ENCODE measurements at regions not wholly inside any gene's neighbourhood (a gene's known extent, or its start where the extent isn't known, plus 50 kb on each side); places are given as distances from the start of the nearest gene placed in this dataset.

DNA sequence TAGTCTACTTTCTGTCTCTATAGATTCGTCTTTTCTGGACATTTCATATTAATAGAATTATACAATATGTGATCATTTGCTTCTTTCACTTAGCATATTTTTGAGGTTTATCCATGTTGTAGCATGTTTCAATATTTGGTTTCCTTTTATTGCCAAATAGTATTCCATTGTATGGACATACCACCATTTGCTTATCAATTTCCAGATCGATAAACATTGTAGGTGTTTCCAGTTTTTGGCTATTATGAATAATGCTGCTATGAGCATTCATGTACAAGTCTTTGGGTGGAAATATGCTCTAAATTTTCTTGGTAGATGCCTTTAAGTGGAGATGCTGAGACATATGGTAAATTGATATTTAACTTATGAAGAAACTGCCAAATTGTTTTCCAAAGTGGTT is 114.1 kb downstream of the RND3 start:
- intact Hi-C loops (cut with micrococcal nuclease), result no loop called here
- in situ Hi-C loops (cut with MboI), result no loop called here
- CTCF ChIA-PET (ENCODE audit: low intra/inter-chr PET ratio), result no interaction called here
- TF ChIP-seq FOS (IDR thresholded peaks at IDR 0.05; ENCODE audit: extremely low read depth, insufficient read length) (no peak), MAZ (CRISPR knock-in tag; conservative IDR thresholded peaks at IDR 0.05 in 1 of 2, IDR thresholded peaks at IDR 0.05 in 1 of 2) (no peak), SAP30 (IDR thresholded peaks at IDR 0.05; ENCODE audit: borderline replicate concordance, insufficient read depth, low read depth, low read length, poor library complexity, severe bottlenecking) (no peak), ADNP (tag; IDR thresholded peaks at IDR 0.05) (no peak), ZNF224 (CRISPR knock-in tag; IDR thresholded peaks at IDR 0.05) (no peak), GTF2E2 (tag; IDR thresholded peaks at IDR 0.05) (no peak), KLF6 (CRISPR knock-in tag; IDR thresholded peaks at IDR 0.05; ENCODE audit: borderline replicate concordance) (no peak), THRAP3 (IDR thresholded peaks at IDR 0.05; ENCODE audit: borderline replicate concordance) (no peak), ILF3 (IDR thresholded peaks at IDR 0.05; ENCODE audit: borderline replicate concordance) (no peak), TAL1 (IDR thresholded peaks at IDR 0.05) (no peak), ZNF134 (CRISPR knock-in tag; conservative IDR thresholded peaks at IDR 0.05) (no peak), ATF7 (IDR thresholded peaks at IDR 0.05) (no peak), NR4A1 (CRISPR knock-in tag; IDR thresholded peaks at IDR 0.05) (no peak), NR4A1 (tag; IDR thresholded peaks at IDR 0.05) (no peak)
- TF ChIP-seq, protein P1, sequence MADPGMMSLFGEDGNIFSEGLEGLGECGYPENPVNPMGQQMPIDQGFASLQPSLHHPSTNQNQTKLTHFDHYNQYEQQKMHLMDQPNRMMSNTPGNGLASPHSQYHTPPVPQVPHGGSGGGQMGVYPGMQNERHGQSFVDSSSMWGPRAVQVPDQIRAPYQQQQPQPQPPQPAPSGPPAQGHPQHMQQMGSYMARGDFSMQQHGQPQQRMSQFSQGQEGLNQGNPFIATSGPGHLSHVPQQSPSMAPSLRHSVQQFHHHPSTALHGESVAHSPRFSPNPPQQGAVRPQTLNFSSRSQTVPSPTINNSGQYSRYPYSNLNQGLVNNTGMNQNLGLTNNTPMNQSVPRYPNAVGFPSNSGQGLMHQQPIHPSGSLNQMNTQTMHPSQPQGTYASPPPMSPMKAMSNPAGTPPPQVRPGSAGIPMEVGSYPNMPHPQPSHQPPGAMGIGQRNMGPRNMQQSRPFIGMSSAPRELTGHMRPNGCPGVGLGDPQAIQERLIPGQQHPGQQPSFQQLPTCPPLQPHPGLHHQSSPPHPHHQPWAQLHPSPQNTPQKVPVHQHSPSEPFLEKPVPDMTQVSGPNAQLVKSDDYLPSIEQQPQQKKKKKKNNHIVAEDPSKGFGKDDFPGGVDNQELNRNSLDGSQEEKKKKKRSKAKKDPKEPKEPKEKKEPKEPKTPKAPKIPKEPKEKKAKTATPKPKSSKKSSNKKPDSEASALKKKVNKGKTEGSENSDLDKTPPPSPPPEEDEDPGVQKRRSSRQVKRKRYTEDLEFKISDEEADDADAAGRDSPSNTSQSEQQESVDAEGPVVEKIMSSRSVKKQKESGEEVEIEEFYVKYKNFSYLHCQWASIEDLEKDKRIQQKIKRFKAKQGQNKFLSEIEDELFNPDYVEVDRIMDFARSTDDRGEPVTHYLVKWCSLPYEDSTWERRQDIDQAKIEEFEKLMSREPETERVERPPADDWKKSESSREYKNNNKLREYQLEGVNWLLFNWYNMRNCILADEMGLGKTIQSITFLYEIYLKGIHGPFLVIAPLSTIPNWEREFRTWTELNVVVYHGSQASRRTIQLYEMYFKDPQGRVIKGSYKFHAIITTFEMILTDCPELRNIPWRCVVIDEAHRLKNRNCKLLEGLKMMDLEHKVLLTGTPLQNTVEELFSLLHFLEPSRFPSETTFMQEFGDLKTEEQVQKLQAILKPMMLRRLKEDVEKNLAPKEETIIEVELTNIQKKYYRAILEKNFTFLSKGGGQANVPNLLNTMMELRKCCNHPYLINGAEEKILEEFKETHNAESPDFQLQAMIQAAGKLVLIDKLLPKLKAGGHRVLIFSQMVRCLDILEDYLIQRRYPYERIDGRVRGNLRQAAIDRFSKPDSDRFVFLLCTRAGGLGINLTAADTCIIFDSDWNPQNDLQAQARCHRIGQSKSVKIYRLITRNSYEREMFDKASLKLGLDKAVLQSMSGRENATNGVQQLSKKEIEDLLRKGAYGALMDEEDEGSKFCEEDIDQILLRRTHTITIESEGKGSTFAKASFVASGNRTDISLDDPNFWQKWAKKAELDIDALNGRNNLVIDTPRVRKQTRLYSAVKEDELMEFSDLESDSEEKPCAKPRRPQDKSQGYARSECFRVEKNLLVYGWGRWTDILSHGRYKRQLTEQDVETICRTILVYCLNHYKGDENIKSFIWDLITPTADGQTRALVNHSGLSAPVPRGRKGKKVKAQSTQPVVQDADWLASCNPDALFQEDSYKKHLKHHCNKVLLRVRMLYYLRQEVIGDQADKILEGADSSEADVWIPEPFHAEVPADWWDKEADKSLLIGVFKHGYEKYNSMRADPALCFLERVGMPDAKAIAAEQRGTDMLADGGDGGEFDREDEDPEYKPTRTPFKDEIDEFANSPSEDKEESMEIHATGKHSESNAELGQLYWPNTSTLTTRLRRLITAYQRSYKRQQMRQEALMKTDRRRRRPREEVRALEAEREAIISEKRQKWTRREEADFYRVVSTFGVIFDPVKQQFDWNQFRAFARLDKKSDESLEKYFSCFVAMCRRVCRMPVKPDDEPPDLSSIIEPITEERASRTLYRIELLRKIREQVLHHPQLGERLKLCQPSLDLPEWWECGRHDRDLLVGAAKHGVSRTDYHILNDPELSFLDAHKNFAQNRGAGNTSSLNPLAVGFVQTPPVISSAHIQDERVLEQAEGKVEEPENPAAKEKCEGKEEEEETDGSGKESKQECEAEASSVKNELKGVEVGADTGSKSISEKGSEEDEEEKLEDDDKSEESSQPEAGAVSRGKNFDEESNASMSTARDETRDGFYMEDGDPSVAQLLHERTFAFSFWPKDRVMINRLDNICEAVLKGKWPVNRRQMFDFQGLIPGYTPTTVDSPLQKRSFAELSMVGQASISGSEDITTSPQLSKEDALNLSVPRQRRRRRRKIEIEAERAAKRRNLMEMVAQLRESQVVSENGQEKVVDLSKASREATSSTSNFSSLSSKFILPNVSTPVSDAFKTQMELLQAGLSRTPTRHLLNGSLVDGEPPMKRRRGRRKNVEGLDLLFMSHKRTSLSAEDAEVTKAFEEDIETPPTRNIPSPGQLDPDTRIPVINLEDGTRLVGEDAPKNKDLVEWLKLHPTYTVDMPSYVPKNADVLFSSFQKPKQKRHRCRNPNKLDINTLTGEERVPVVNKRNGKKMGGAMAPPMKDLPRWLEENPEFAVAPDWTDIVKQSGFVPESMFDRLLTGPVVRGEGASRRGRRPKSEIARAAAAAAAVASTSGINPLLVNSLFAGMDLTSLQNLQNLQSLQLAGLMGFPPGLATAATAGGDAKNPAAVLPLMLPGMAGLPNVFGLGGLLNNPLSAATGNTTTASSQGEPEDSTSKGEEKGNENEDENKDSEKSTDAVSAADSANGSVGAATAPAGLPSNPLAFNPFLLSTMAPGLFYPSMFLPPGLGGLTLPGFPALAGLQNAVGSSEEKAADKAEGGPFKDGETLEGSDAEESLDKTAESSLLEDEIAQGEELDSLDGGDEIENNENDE (IDR thresholded peaks at IDR 0.05; ENCODE audit: low read depth, low read length), result no peak

More for the DNA sequence above, 114.1 kb downstream of the RND3 start:
- no peaks in the 10 kb centered on the region for H3K4me1 ChIP-seq (replicated peaks in 1 of 2; ENCODE audit: control insufficient read depth in 2 of 2, insufficient read depth in 2 of 2, low read length in 2 of 2)
- H3K36me3 ChIP-seq (ENCODE audit: control insufficient read depth, insufficient read depth, low read length), result no peaks in the 10 kb centered on the region
- no peaks in the 10 kb centered on the region for H4K20me1 ChIP-seq (replicated peaks; ENCODE audit: control insufficient read depth, insufficient read depth, low read length)
- no peaks in the 10 kb centered on the region for H3K79me2 ChIP-seq (ENCODE audit: control insufficient read depth, insufficient read depth, low read length)
- no peak overlapping the region for H3K27ac ChIP-seq (ENCODE audit: extremely low read depth, low read depth, low read length)
- no peaks in the 10 kb centered on the region for H3K9me1 ChIP-seq (ENCODE audit: control insufficient read depth, insufficient read depth, low read length)
- FAIRE-seq (no peak), DNase-seq (ENCODE audit: extremely low read depth in 1 of 4, low spot score in 3 of 4) (no peak), ATAC-seq (no peak)
- WGBS (ENCODE audit: insufficient coverage, low coverage, missing lambda C conversion rate), result 1% methylated on average over 2 of the region's 2 CpGs
- H2AFZ ChIP-seq (ENCODE audit: low read depth, low read length), result no peak overlapping the region
- BruUV-seq (replicated peaks), result no TSS peak
- H3K4me2 ChIP-seq (ENCODE audit: insufficient read depth, low read length), result no peak overlapping the region
- H3K27me3 ChIP-seq (ENCODE audit: control insufficient read depth in 2 of 2, insufficient read depth in 2 of 2, low read length in 2 of 2), result no peaks in the 10 kb centered on the region
- no peak overlapping the region for H3K9ac ChIP-seq (ENCODE audit: insufficient read depth in 1 of 2, low read depth in 2 of 2, low read length in 2 of 2)
- no peaks in the 10 kb centered on the region for H3K9me3 ChIP-seq (replicated peaks; ENCODE audit: control insufficient read depth, insufficient read depth, low read depth, low read length)
- POLR2A ChIA-PET, result no interaction called here
- no peak overlapping the region for H3K4me3 ChIP-seq

Measured in K562 (cell line).